T-helper 17 cell (primary cell): ENCODE measurements at regions not wholly inside any gene's neighbourhood (a gene's known extent, or its start where the extent isn't known, plus 50 kb on each side); places are given as distances from the start of the nearest gene placed in this dataset.
"Not testable (repeated sequence)": the region's sequence is repeated elsewhere in the genome, so short reads cannot be mapped to it uniquely, and the experiment has no call there.

Source experiments
- ATAC-seq: fragments of 150-1000 bp; cut with Tn5 transposase; 2 replicates; pipeline ENCODE4 v1.10.0; 2021; ENCODE audit warnings: mild to moderate bottlenecking, moderate library complexity
- DNase-seq, 3 donors: peaks; one replicate each; pipeline versions ENCODE4 v3.0.0 to v3.0.0-alpha.2; 2020 to 2021
- H3K9me3 ChIP-seq: one replicate; pipeline ENCODE4 v1.7.0; 2013; ENCODE audit warnings: low read length, mild to moderate bottlenecking; ENCODE audit not compliant: control insufficient read depth, poor library complexity, severe bottlenecking
- H3K27ac Mint-ChIP-seq: one replicate; pipeline ENCODE4 v1.8.0; 2022; ENCODE audit warnings: mild to moderate bottlenecking, moderate library complexity, mixed read lengths
- H3K27me3 Mint-ChIP-seq: one replicate; pipeline ENCODE4 v1.8.0; 2022; ENCODE audit warnings: mixed read lengths
- H3K36me3 Mint-ChIP-seq: one replicate; pipeline ENCODE4 v1.8.0; 2022; ENCODE audit warnings: low read depth, mixed read lengths
- H3K4me1 Mint-ChIP-seq: one replicate; pipeline ENCODE4 v1.8.0; 2022; ENCODE audit warnings: mild to moderate bottlenecking, mixed read lengths
- H3K4me3 Mint-ChIP-seq: one replicate; pipeline ENCODE4 v1.8.0; 2022; ENCODE audit warnings: mild to moderate bottlenecking, moderate library complexity, mixed read lengths

DNA sequence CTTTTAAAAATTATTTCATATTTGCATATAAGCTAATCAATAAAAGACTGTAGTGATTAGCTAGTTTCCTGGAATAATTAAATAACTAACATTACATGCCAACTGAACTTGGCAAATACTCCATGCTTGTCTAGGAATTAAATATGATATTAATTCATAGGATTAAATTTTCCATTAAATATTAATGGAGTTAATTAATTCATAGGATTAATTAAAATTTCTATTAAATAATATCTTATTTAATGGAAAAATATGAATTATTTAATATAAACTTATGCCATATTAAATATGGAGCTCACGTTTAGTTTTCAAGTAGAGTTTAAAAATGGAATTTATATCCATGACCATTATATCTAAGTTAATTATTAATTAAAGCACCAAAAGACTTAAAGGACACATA is 517.8 kb upstream of the DAB2 start:
- Mint-ChIP-seq H3K4me3 (no peak overlapping the region), H3K36me3 (no peaks in the 10 kb centered on the region), H3K27me3 (no peaks in the 10 kb centered on the region), H3K27ac (no peak overlapping the region), H3K4me1 (peaks cover 5% of the 10 kb centered on the region)
- ATAC-seq (no peak), DNase-seq (no peak)
- no peaks in the 10 kb centered on the region for H3K9me3 ChIP-seq

DNA sequence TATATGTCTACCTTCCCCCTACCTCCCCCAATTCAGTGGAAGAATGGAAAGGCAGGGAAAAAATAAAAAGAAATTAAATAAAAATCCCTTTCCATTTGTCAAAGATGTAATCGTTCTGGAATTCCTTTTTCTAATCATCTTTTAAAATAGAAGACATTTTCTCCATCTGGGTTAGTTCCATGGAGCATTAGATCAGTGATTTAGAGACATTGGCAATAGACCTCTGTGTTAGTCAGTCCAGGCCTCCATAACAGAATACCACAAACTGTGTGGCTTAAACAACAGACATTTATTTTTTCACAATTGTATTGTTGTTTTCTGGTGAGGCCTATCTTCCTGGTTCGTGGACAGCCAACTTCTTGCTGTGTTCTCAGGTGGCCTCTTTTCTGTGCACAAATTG is 516.6 kb upstream of the DAB2 start:
- Mint-ChIP-seq H3K27ac (no peak overlapping the region), H3K4me3 (no peak overlapping the region), H3K36me3 (no peaks in the 10 kb centered on the region), H3K27me3 (peaks cover 5% of the 10 kb centered on the region), H3K4me1 (peaks cover 5% of the 10 kb centered on the region)
- ATAC-seq (no peak), DNase-seq (no peak)
- H3K9me3 ChIP-seq, result no peaks in the 10 kb centered on the region

DNA sequence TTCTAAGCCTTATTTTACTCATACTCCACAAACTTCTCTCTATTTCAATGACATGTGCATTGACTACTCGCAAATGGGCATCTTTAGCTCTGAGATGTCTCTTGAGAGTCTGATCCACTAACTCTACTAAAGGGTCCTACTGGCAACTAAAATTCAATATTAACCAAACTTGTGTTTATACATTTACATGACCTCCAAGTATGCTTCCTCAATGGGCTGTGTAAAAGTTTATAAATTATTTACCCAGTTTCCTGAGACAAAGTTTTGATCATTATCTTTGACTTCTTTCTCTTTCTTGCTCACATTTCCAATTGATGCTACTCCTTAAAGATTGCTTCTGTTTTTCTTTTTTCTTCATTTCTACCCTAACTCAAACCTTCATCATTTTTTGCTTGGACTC is 510.1 kb upstream of the DAB2 start:
- Mint-ChIP-seq H3K27me3 (peaks cover 24% of the 10 kb centered on the region), H3K36me3 (no peaks in the 10 kb centered on the region)

DNA sequence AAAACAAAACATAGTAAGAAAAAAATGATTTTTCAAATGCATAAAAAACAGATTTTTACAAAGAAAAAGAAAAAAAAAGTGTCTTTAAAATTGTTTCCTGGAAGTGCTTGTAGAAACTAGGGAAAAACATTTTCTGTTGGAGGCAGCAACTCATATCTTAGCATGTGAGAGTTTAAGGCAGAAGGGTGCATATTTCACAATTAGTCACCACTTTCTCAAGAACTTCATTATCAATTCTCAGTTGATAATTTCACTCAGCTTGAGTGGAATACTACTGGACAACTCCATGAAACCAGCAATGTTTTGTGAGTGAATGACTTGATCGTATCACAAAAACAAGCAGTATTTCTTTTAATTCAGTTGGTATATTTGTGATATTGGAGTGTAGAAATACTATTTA is 508.3 kb upstream of the DAB2 start:
- H3K27ac Mint-ChIP-seq, result no peak overlapping the region
- no peak for ATAC-seq
- no peaks in the 10 kb centered on the region for H3K4me1 Mint-ChIP-seq
- H3K36me3 Mint-ChIP-seq, result no peaks in the 10 kb centered on the region
- no peak for DNase-seq
- H3K9me3 ChIP-seq, result no peaks in the 10 kb centered on the region
- peaks cover 35% of the 10 kb centered on the region for H3K27me3 Mint-ChIP-seq
- no peak overlapping the region for H3K4me3 Mint-ChIP-seq

More for the DNA sequence above, 510.1 kb upstream of the DAB2 start:
- Mint-ChIP-seq H3K4me3 (no peak overlapping the region), H3K27ac (no peak overlapping the region), H3K4me1 (no peaks in the 10 kb centered on the region)
- ATAC-seq, result no peak
- H3K9me3 ChIP-seq, result no peaks in the 10 kb centered on the region
- DNase-seq, result no peak

DNA sequence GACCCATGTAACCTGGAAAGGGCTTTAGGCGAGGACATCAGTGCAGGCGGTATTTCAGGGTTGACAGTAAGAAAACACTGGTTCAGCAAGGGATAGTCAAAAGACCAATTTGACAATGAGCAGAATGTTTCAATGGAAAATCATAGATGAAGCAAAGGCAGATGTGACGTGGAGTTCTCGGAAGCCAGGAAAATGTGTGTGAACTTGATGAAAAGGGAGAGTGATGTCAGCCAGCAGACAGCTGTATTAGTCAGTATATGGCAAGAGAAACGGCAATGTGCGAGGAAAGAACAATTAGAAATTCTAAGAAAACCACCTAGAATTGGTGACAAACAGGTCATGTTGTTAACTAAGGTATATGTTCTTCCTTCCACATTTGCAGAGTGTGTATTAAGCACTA is 503.9 kb upstream of the DAB2 start:
- Mint-ChIP-seq H3K4me1 (no peaks in the 10 kb centered on the region), H3K27me3 (peaks cover 32% of the 10 kb centered on the region), H3K27ac (no peak overlapping the region), H3K36me3 (no peaks in the 10 kb centered on the region), H3K4me3 (no peak overlapping the region)
- DNase-seq (no peak), ATAC-seq (no peak)
- H3K9me3 ChIP-seq, result no peaks in the 10 kb centered on the region

DNA sequence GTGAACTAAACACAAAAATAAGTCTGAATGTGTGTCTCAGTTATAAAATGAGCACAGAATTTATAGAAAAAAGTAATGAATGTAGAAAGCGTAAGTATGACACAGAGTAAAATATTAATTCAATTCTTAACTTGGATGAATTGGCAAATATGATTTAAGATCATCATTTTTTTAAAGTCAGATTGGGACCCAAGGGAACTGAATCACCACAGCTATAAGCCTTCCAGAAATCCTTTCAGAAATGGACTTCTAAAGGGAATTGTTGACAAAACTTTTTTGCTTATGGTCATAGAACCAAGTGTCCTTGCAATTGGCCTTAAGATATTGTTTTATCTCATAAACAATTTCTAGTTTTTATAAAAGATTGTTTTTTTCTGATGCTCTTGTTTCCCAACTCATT is 495.1 kb upstream of the DAB2 start:
- H3K9me3 ChIP-seq, result no peaks in the 10 kb centered on the region
- Mint-ChIP-seq H3K27ac (no peak overlapping the region), H3K27me3 (no peaks in the 10 kb centered on the region), H3K4me3 (no peak overlapping the region), H3K36me3 (no peaks in the 10 kb centered on the region), H3K4me1 (no peaks in the 10 kb centered on the region)
- DNase-seq (no peak), ATAC-seq (no peak)

DNA sequence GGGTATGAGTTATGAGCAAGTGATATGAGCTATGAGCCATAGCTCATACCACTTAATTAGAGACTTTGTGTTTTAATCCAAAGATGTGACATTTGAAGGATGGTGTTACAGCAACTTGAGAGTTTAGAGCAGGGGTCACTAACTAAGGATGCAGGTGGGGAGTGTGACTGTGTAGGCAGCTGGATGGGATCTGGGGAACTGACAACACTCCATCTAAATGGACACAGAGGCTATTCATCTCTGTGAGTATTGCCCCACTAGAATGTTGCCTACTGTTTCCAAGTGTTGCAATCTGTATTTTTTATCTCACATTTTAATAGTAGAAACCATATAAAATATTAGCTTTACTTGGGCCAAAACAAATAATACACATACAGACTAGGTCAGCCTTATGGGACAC is 488.1 kb upstream of the DAB2 start:
- Mint-ChIP-seq H3K4me3 (no peak overlapping the region), H3K27ac (no peak overlapping the region), H3K36me3 (no peaks in the 10 kb centered on the region), H3K4me1 (no peaks in the 10 kb centered on the region), H3K27me3 (peaks cover 19% of the 10 kb centered on the region)
- ATAC-seq (no peak), DNase-seq (no peak)
- no peaks in the 10 kb centered on the region for H3K9me3 ChIP-seq

DNA sequence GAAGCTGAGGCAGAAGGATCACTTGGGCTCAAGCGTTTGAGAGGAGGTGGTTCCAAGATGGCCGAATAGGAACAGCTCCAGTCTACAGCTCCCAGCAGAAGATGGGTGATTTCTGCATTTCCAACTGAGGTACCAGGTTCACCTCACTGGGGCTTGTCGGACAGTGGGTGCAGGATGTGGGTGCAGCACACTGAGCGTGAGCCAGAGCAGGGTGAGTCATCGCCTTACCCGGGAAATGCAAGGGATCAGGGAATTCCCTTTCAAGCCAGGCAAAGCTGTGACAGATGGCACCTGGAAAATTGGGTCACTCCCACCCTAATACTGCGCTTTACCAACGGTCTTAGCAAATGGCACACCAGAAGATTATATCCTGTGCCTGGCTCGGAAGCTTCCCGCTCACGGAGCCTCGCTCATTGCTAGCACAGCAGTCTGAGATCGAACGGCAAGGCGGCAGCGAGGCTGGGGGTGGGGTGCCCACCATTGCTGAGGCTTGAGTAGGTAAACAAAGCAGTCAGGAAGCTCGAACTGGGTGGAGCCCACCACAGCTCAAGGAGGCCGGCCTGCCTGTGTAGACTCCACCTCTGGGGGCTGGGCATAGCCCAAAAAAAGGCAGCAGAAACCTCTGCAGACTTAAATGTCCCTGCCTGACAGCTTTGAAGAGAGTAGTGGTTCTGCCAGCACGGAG is 482.6 kb upstream of the DAB2 start:
- H3K27me3 Mint-ChIP-seq, result peaks cover 31% of the 10 kb centered on the region
- H3K4me1 Mint-ChIP-seq, H3K4me3 Mint-ChIP-seq, ATAC-seq, H3K9me3 ChIP-seq, H3K36me3 Mint-ChIP-seq, H3K27ac Mint-ChIP-seq, DNase-seq: not testable (repeated sequence)

DNA sequence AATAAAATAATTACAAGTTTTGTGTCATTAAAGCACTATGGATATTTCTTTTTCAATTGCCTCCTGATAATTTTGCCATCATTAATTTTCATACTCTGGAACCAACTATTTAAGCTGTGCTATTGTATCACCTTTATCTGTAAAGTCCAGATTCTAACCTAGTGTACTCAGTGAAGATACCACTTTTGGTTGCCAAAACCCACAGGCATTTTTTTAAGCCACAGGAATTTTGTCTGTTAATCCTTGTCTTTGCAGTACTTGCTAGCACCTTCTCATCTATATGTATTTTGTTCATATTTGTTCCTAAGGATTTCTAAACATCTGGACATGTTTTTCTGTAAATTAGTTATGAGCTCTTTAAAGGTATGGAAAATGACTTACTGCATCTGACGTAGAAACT is 481.4 kb upstream of the DAB2 start:
- H3K4me3 Mint-ChIP-seq, result no peak overlapping the region
- no peak for ATAC-seq
- H3K9me3 ChIP-seq, result no peaks in the 10 kb centered on the region
- no peaks in the 10 kb centered on the region for H3K4me1 Mint-ChIP-seq
- peaks cover 26% of the 10 kb centered on the region for H3K27me3 Mint-ChIP-seq
- H3K27ac Mint-ChIP-seq, result no peak overlapping the region
- H3K36me3 Mint-ChIP-seq, result no peaks in the 10 kb centered on the region
- no peak for DNase-seq

DNA sequence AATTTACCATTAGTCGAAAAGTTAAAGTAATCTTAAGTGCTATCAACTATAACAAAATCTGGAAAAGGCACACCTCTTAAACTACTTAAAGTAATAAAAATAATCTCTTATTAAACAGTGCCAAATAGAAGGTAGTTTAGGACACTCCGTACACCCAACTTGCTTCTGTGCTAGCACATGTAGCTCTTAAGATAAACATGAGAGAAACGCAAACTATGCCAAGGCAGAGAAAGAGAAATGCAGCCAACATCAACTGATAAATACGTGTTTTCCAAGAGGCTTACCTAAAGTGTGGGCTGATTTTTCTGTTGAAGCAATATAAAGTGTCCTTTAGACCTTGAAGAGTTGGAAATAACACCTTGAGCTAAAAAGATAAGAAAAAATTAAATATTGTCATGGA is 480.6 kb upstream of the DAB2 start:
- Mint-ChIP-seq H3K36me3 (no peaks in the 10 kb centered on the region), H3K27ac (no peak overlapping the region), H3K27me3 (peaks cover 30% of the 10 kb centered on the region), H3K4me1 (no peaks in the 10 kb centered on the region), H3K4me3 (no peak overlapping the region)
- ATAC-seq (no peak), DNase-seq (no peak)
- no peaks in the 10 kb centered on the region for H3K9me3 ChIP-seq

DNA sequence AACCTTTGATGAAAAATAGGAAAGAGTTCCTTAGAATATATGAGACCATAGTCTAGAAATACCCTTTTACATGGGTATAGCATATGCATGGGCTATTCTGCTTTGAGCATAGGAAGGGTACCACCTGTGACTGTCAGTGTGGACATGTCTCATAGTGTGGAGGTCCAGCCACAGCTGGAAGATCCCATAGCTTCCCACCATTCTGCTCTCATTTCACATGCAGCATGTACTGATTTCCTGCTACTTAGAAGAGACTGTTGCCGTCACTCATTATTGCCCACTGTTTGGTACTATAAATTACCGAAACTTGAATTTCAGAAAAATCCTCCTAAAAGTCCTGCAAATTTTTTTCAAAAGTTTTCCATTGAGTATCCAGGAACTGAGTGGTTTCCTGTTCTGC is 477.8 kb upstream of the DAB2 start:
- H3K4me1 Mint-ChIP-seq, result no peaks in the 10 kb centered on the region
- H3K27ac Mint-ChIP-seq, result no peak overlapping the region
- no peaks in the 10 kb centered on the region for H3K36me3 Mint-ChIP-seq
- H3K4me3 Mint-ChIP-seq, result no peak overlapping the region
- no peak for ATAC-seq
- no peaks in the 10 kb centered on the region for H3K9me3 ChIP-seq
- peaks cover 28% of the 10 kb centered on the region for H3K27me3 Mint-ChIP-seq
- DNase-seq, result no peak

DNA sequence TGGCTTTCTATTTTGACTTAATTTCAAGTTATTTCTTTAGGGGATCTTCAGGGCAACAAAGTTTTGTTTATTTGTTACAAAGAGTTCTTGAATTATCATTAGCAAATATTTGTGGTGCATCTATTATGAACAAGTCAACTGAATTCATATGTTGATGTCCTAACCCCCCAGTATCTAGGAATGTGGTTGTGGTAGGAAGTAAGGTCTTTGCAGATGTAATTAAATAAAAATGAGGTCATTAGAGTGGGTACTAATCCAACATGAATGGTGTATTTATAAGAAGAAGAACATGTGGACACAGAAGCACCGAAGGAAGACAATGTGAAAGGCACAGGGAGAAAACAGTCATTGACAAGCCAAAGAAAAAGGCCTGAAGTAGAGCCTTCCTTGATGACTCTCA is 474.0 kb upstream of the DAB2 start:
- peaks cover 19% of the 10 kb centered on the region for H3K27me3 Mint-ChIP-seq
- H3K4me3 Mint-ChIP-seq, result no peak overlapping the region
- no peaks in the 10 kb centered on the region for H3K4me1 Mint-ChIP-seq
- DNase-seq (no peak), ATAC-seq (no peak)
- H3K36me3 Mint-ChIP-seq, result no peaks in the 10 kb centered on the region
- no peaks in the 10 kb centered on the region for H3K9me3 ChIP-seq
- H3K27ac Mint-ChIP-seq, result no peak overlapping the region

DNA sequence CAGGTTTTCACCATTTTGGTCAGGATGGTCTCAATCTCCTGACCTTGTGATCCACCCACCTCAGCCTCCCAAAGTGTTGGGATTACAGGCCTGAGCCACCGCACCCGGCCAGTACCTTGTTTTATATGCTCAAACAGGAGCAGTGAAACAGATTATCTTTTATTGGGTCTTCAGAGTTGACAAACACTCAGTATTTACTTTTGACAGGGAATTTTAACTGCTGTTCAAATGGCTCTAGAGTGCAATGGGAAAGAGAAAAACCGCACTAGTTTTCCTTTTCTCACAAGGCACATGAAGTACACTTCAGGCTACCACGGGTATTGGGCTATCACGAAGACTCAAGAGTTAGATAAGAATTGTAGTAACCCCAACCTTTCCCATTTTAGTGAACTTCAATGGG is 471.9 kb upstream of the DAB2 start:
- DNase-seq (no peak), ATAC-seq (no peak)
- Mint-ChIP-seq H3K27ac (no peak overlapping the region), H3K36me3 (no peaks in the 10 kb centered on the region), H3K27me3 (peaks cover 22% of the 10 kb centered on the region), H3K4me3 (no peak overlapping the region), H3K4me1 (no peaks in the 10 kb centered on the region)
- no peaks in the 10 kb centered on the region for H3K9me3 ChIP-seq

DNA sequence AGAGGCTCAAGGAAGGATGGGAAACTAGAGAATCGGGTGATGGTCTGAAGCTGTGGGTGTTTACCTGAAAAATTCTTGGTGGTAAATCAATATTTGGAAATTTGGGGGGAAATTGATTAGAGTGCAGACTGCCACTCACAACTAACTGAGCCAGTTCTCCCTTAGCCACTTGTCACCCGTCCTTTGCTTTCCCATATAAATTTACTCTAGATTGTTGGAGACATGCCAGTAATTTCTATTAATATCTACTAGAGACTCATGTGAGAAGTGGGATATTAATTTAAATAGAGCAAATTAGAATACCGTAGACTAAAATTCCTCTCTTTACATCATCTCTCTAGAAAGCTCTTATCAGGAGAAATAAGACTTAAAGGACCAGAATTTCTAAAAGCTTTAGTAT is 471.3 kb upstream of the DAB2 start:
- Mint-ChIP-seq H3K27me3 (peaks cover 27% of the 10 kb centered on the region), H3K4me1 (no peaks in the 10 kb centered on the region), H3K36me3 (no peaks in the 10 kb centered on the region), H3K4me3 (no peak overlapping the region), H3K27ac (no peak overlapping the region)
- DNase-seq (no peak), ATAC-seq (no peak)
- H3K9me3 ChIP-seq, result no peaks in the 10 kb centered on the region
